SK-N-SH treated with all-trans-retinoic acid at 6 μM for 48 hours (cell line): ENCODE measurements at regions not wholly inside any gene's neighbourhood (a gene's known extent, or its start where the extent isn't known, plus 50 kb on each side); places are given as distances from the start of the nearest gene placed in this dataset.

ENCODE experiments used
- ATAC-seq: fragments of 200-7000 bp; cut with Tn5 transposase; 3 replicates; pipeline ENCODE4 v1.9.1; 2020; ENCODE audit warnings: mild to moderate bottlenecking, moderate library complexity
- ARNTL ChIP-seq: fragments of 450-650 bp; formaldehyde crosslinking; IDR thresholded peaks from 2 replicates; pipeline ENCODE4 v1.5.0; 2020; ENCODE audit warnings: low read depth, mild to moderate bottlenecking, moderate library complexity, borderline replicate concordance
- BACH2 ChIP-seq: fragments of 250-450 bp; sonication (Bioruptor Pico); IDR thresholded peaks from 2 replicates; pipeline ENCODE4 v1.9.0; 2021; ENCODE audit warnings: mild to moderate bottlenecking, borderline replicate concordance
- CSDC2 ChIP-seq: fragments of 250-450 bp; sonication (Bioruptor Pico); IDR thresholded peaks from 2 replicates; pipeline ENCODE4 v1.5.0; 2020; ENCODE audit warnings: mild to moderate bottlenecking, moderate library complexity
- ESRRG ChIP-seq: fragments of 250-450 bp; sonication (Bioruptor Pico); IDR thresholded peaks from 2 replicates; pipeline ENCODE4 v1.6.1; 2021; ENCODE audit warnings: mild to moderate bottlenecking
- GLIS3 ChIP-seq: fragments of 250-450 bp; sonication (Bioruptor Pico); IDR thresholded peaks from 2 replicates; pipeline ENCODE4 v1.5.0; 2020; ENCODE audit warnings: mild to moderate bottlenecking, moderate library complexity
- ISL1 ChIP-seq: fragments of 250-450 bp; sonication (Bioruptor Pico); IDR thresholded peaks from 2 replicates; pipeline ENCODE4 v2.1.2; 2022; ENCODE audit warnings: mild to moderate bottlenecking, moderate library complexity
- OSR1 ChIP-seq: fragments of 250-450 bp; sonication (Bioruptor Pico); IDR thresholded peaks from 2 replicates; pipeline ENCODE4 v1.8.0; 2022; ENCODE audit warnings: moderate library complexity, mild to moderate bottlenecking, inconsistent platforms
- RARB ChIP-seq: fragments of 250-450 bp; sonication (Bioruptor Pico); IDR thresholded peaks from 2 replicates; pipeline ENCODE4 v1.8.0; 2021; ENCODE audit warnings: mild to moderate bottlenecking, moderate library complexity
- SNAI2 ChIP-seq: fragments of 250-450 bp; sonication (Bioruptor Pico); IDR thresholded peaks from 2 replicates; pipeline ENCODE4 v1.5.0; 2020; ENCODE audit warnings: mild to moderate bottlenecking, moderate library complexity
- TCF4 ChIP-seq: fragments of 250-450 bp; sonication (Bioruptor Pico); IDR thresholded peaks from 2 replicates; pipeline ENCODE4 v1.8.0; 2021; ENCODE audit warnings: mild to moderate bottlenecking, moderate library complexity, borderline replicate concordance
- TOX ChIP-seq: fragments of 250-450 bp; sonication (Bioruptor Pico); IDR thresholded peaks from 2 replicates; pipeline ENCODE4 v1.8.0; 2021; ENCODE audit warnings: mild to moderate bottlenecking, moderate library complexity, borderline replicate concordance
- ZFP3 ChIP-seq: fragments of 250-450 bp; sonication (Bioruptor Pico); IDR thresholded peaks from 2 replicates; pipeline ENCODE4 v1.5.0; 2020; ENCODE audit warnings: mild to moderate bottlenecking, moderate library complexity
- ZFP30 ChIP-seq: fragments of 450-650 bp; formaldehyde crosslinking; IDR thresholded peaks from 2 replicates; pipeline ENCODE4 v1.5.0; 2022; ENCODE audit warnings: mild to moderate bottlenecking, moderate library complexity
- ZNF565 ChIP-seq: fragments of 450-650 bp; formaldehyde crosslinking; conservative IDR thresholded peaks from 2 replicates; pipeline ENCODE4 v1.5.0; 2020; ENCODE audit warnings: low read depth, mild to moderate bottlenecking, moderate library complexity
- ZNF8 ChIP-seq: fragments of 450-650 bp; formaldehyde crosslinking; IDR thresholded peaks from 2 replicates; pipeline ENCODE4 v1.5.0; 2020; ENCODE audit warnings: mild to moderate bottlenecking, moderate library complexity
- TF ChIP-seq, protein P1 (sequence below): fragments of 250-450 bp; sonication (Bioruptor Pico); IDR thresholded peaks from 2 replicates; pipeline ENCODE4 v1.5.1; 2020; ENCODE audit warnings: low read depth, mild to moderate bottlenecking, moderate library complexity
- TF ChIP-seq, protein P2 (sequence below): fragments of 250-450 bp; sonication (Bioruptor Pico); IDR thresholded peaks from 2 replicates; pipeline ENCODE4 v1.8.0; 2020; ENCODE audit warnings: mild to moderate bottlenecking, moderate library complexity, borderline replicate concordance
- TF ChIP-seq, protein P3 (sequence below): fragments of 250-450 bp; sonication (Bioruptor Pico); IDR thresholded peaks from 2 replicates; pipeline ENCODE4 v1.5.0; 2020; ENCODE audit warnings: mild to moderate bottlenecking, moderate library complexity
- TF ChIP-seq, protein P4 (sequence below): fragments of 250-450 bp; sonication (Bioruptor Pico); IDR thresholded peaks from 2 replicates; pipeline ENCODE4 v1.5.1; 2021; ENCODE audit warnings: mild to moderate bottlenecking, moderate library complexity
- TF ChIP-seq, protein P5 (sequence below): fragments of 250-450 bp; sonication (Bioruptor Pico); IDR thresholded peaks from 2 replicates; pipeline ENCODE4 v1.8.0; 2021; ENCODE audit warnings: low read depth, mild to moderate bottlenecking, moderate library complexity, borderline replicate concordance

DNA sequence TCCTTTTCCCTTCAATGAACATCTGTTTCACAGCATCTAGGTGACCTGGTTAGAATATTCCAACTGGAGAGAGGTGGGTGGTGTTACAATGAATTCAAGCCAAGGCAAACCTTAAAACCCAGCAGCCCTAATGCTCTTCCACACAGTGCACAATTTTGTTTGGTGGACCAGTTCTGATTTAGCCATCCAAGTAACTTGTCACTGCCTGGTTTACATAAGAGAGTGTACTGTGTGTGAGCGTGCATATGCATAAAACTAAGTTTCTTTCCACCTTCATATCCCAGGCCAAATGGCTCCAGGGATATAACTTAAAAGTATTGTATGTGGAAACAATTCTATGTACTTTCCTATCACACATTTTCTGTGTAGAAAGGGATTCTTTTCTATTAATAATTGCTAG lies 200.4 kb upstream of the FAR2 start (continued):
- TF ChIP-seq, protein P1, sequence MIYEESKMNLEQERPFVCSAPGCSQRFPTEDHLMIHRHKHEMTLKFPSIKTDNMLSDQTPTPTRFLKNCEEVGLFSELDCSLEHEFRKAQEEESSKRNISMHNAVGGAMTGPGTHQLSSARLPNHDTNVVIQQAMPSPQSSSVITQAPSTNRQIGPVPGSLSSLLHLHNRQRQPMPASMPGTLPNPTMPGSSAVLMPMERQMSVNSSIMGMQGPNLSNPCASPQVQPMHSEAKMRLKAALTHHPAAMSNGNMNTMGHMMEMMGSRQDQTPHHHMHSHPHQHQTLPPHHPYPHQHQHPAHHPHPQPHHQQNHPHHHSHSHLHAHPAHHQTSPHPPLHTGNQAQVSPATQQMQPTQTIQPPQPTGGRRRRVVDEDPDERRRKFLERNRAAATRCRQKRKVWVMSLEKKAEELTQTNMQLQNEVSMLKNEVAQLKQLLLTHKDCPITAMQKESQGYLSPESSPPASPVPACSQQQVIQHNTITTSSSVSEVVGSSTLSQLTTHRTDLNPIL (CRISPR knock-in tag): no peak
- TF ChIP-seq OSR1 (CRISPR knock-in tag): no peak

DNA sequence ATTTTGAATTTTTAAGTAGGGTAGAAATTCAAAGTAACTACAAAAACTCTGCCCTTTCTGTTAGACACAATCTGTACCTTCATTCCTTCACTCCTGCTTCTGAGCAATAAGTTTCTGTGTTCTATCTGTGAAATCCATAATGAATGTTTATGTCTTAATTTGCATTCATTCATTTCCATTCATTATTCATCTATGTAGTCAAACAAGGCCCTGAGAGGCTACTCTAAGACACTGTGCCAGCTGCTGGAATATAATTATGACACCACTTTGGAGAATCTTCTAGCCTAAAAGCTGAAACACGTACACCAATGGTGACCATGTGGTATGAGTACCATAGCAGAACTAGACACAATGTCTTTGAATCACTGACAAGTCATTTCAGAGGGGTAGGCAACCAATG lies 199.9 kb upstream of the FAR2 start:
- TF ChIP-seq ZNF8 (CRISPR knock-in tag) (no peak), TOX (CRISPR knock-in tag) (no peak), ZFP3 (CRISPR knock-in tag) (no peak), GLIS3 (CRISPR knock-in tag) (no peak), ARNTL (no peak), ZNF565 (CRISPR knock-in tag) (no peak), BACH2 (CRISPR knock-in tag) (no peak), ZFP30 (CRISPR knock-in tag) (no peak), OSR1 (CRISPR knock-in tag) (no peak), CSDC2 (CRISPR knock-in tag) (no peak), ISL1 (CRISPR knock-in tag) (no peak), ESRRG (CRISPR knock-in tag) (no peak), TCF4 (CRISPR knock-in tag) (no peak), SNAI2 (no peak)
- TF ChIP-seq, protein P1 (CRISPR knock-in tag): no peak
- TF ChIP-seq, protein P2, sequence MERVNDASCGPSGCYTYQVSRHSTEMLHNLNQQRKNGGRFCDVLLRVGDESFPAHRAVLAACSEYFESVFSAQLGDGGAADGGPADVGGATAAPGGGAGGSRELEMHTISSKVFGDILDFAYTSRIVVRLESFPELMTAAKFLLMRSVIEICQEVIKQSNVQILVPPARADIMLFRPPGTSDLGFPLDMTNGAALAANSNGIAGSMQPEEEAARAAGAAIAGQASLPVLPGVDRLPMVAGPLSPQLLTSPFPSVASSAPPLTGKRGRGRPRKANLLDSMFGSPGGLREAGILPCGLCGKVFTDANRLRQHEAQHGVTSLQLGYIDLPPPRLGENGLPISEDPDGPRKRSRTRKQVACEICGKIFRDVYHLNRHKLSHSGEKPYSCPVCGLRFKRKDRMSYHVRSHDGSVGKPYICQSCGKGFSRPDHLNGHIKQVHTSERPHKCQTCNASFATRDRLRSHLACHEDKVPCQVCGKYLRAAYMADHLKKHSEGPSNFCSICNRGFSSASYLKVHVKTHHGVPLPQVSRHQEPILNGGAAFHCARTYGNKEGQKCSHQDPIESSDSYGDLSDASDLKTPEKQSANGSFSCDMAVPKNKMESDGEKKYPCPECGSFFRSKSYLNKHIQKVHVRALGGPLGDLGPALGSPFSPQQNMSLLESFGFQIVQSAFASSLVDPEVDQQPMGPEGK: no peak
- TF ChIP-seq, protein P3, sequence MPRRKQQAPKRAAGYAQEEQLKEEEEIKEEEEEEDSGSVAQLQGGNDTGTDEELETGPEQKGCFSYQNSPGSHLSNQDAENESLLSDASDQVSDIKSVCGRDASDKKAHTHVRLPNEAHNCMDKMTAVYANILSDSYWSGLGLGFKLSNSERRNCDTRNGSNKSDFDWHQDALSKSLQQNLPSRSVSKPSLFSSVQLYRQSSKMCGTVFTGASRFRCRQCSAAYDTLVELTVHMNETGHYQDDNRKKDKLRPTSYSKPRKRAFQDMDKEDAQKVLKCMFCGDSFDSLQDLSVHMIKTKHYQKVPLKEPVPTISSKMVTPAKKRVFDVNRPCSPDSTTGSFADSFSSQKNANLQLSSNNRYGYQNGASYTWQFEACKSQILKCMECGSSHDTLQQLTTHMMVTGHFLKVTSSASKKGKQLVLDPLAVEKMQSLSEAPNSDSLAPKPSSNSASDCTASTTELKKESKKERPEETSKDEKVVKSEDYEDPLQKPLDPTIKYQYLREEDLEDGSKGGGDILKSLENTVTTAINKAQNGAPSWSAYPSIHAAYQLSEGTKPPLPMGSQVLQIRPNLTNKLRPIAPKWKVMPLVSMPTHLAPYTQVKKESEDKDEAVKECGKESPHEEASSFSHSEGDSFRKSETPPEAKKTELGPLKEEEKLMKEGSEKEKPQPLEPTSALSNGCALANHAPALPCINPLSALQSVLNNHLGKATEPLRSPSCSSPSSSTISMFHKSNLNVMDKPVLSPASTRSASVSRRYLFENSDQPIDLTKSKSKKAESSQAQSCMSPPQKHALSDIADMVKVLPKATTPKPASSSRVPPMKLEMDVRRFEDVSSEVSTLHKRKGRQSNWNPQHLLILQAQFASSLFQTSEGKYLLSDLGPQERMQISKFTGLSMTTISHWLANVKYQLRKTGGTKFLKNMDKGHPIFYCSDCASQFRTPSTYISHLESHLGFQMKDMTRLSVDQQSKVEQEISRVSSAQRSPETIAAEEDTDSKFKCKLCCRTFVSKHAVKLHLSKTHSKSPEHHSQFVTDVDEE (CRISPR knock-in tag): no peak
- TF ChIP-seq, protein P4, sequence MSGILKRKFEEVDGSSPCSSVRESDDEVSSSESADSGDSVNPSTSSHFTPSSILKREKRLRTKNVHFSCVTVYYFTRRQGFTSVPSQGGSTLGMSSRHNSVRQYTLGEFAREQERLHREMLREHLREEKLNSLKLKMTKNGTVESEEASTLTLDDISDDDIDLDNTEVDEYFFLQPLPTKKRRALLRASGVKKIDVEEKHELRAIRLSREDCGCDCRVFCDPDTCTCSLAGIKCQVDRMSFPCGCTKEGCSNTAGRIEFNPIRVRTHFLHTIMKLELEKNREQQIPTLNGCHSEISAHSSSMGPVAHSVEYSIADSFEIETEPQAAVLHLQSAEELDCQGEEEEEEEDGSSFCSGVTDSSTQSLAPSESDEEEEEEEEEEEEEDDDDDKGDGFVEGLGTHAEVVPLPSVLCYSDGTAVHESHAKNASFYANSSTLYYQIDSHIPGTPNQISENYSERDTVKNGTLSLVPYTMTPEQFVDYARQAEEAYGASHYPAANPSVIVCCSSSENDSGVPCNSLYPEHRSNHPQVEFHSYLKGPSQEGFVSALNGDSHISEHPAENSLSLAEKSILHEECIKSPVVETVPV (CRISPR knock-in tag): no peak
- ATAC-seq: no peak

DNA sequence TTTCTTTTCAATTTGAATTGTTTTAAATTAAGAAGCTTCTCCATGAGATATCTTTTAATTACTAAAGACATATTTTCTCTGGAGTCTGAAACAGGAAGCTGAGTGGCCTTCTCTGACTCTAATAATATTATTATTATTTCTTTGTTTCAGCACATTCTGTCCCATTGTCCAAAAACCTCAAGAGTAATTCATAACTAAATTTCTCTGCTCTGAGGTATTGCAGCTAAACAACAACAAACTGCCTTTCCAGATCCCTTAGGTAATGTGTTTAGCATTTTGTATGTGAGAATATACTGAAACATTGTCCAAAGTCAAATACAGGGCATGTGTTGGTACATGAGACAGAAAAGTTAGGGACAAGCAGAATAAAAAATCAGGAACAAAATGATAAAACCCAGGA lies 199.0 kb upstream of the FAR2 start:
- ATAC-seq: no peak
- TF ChIP-seq ISL1 (CRISPR knock-in tag) (no peak), ZNF8 (CRISPR knock-in tag) (no peak), RARB (CRISPR knock-in tag) (no peak), BACH2 (CRISPR knock-in tag) (no peak)
- TF ChIP-seq, protein P5, sequence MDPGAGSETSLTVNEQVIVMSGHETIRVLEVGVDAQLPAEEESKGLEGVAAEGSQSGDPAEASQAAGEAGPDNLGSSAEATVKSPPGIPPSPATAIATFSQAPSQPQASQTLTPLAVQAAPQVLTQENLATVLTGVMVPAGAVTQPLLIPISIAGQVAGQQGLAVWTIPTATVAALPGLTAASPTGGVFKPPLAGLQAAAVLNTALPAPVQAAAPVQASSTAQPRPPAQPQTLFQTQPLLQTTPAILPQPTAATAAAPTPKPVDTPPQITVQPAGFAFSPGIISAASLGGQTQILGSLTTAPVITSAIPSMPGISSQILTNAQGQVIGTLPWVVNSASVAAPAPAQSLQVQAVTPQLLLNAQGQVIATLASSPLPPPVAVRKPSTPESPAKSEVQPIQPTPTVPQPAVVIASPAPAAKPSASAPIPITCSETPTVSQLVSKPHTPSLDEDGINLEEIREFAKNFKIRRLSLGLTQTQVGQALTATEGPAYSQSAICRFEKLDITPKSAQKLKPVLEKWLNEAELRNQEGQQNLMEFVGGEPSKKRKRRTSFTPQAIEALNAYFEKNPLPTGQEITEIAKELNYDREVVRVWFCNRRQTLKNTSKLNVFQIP (CRISPR knock-in tag): no peak
- TF ChIP-seq, protein P4 (CRISPR knock-in tag): no peak
